ENCODE measurements at regions not wholly inside any gene's neighbourhood (a gene's known extent, or its start where the extent isn't known, plus 50 kb on each side); places are given as distances from the start of the nearest gene placed in this dataset.
"Not testable (repeated sequence)": the region's sequence is repeated elsewhere in the genome, so short reads cannot be mapped to it uniquely, and the experiment has no call there.

DNA sequence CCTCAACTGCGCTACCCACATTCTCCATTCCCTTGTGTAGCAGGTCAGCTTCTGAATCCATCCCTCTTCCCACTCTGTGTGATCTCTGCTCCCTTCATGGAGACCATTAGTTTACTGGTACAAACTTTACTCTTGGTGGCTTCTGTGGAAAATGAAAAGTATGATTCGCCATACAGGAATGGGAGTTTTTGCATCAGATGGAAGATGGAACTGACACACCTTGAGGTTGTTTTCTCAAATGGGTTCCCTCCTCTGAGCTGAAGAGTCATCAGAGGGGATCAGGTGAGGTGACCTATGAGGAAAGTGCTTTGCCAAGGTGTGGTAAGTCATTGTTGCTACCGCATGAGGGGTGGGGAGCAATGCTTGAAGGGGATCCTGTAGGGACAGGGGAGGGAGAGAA, 266.8 kb downstream of the INHBA start:
- H3K27me3 Mint-ChIP-seq: no peaks in the 10 kb centered on the region

DNA sequence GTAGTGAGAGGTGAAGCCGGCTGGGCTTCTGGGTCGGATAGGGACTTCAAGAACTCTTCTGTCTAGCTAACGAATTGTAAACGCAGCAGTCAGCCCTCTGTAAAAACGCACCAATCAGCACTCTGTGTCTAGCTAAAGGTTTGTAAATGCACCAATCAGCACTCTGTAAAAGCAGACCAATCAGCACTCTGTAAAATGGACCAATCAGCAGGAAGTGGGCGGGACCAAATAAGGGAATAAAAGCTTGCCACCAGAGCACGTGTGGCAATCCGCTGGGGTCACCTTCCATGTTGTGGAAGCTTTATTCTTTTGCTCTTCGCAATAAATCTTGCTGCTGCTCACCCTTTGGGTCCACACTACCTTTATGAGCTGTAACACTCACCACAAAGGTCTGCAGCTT, 267.9 kb downstream of the INHBA start:
- H3K4me3 Mint-ChIP-seq; intact Hi-C loops (cut with micrococcal nuclease); H3K9me3 Mint-ChIP-seq; H3K27ac Mint-ChIP-seq; H3K36me3 Mint-ChIP-seq (ENCODE audit: low read depth); H3K27me3 Mint-ChIP-seq; H3K4me1 Mint-ChIP-seq (ENCODE audit: low read depth): not testable (repeated sequence)

More for the DNA sequence above, 266.8 kb downstream of the INHBA start:
- Mint-ChIP-seq H3K27ac (no peak overlapping the region), H3K4me3 (no peak overlapping the region), H3K9me3 (no peaks in the 10 kb centered on the region), H3K4me1 (ENCODE audit: low read depth) (peaks cover 7% of the 10 kb centered on the region), H3K36me3 (ENCODE audit: low read depth) (no peaks in the 10 kb centered on the region)
- intact Hi-C loops (cut with micrococcal nuclease): no loop called here

DNA sequence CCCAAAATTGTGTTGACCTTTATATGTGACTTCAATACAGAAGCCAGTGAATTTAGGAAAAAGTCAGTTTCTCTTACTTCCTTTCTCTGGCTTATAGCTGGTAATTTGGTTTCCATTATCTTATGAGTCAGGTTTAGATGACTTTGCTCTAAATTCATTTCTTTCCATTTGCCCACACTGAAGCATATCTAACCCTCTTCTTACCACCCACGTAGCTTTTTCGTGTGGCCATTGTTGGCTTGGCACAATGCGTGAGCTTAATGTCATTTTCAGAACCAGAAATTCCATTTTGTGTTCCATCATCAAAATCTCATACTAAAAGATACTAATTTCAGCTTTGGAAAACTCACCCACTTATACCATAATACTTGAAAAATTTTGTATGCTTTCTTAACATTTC, 271.2 kb downstream of the INHBA start:
- H3K27me3 Mint-ChIP-seq: no peaks in the 10 kb centered on the region
- no peak overlapping the region for H3K27ac Mint-ChIP-seq
- no peak overlapping the region for H3K4me3 Mint-ChIP-seq

DNA sequence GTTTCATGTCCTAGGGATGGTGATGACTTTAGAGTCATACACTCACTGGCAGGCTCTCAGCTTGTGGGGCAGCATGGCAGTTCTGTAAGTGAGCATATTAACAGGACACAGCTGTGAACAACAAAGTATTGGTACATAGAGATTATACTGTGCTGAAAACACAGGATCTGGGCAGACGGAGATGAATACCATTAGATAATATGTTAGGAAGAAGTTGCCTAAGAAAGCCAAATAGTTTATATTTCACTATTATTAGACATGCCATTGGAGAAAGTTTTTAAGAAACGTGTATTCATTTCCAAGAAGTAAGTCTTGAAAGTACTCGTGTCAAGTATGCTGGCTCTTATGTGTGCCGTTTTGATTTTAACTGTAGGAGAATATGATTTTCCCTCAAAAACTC, 274.5 kb downstream of the INHBA start:
- no peak overlapping the region for H3K27ac Mint-ChIP-seq
- H3K36me3 Mint-ChIP-seq (ENCODE audit: low read depth): no peaks in the 10 kb centered on the region
- no peaks in the 10 kb centered on the region for H3K27me3 Mint-ChIP-seq
- no peaks in the 10 kb centered on the region for H3K4me1 Mint-ChIP-seq (ENCODE audit: low read depth)
- intact Hi-C loops (cut with micrococcal nuclease): no loop called here
- no peaks in the 10 kb centered on the region for H3K9me3 Mint-ChIP-seq
- H3K4me3 Mint-ChIP-seq: no peak overlapping the region

More for the DNA sequence above, 271.2 kb downstream of the INHBA start:
- H3K9me3 Mint-ChIP-seq: no peaks in the 10 kb centered on the region
- H3K4me1 Mint-ChIP-seq (ENCODE audit: low read depth): peaks cover 6% of the 10 kb centered on the region
- no peaks in the 10 kb centered on the region for H3K36me3 Mint-ChIP-seq (ENCODE audit: low read depth)
- intact Hi-C loops (cut with micrococcal nuclease): no loop called here

DNA sequence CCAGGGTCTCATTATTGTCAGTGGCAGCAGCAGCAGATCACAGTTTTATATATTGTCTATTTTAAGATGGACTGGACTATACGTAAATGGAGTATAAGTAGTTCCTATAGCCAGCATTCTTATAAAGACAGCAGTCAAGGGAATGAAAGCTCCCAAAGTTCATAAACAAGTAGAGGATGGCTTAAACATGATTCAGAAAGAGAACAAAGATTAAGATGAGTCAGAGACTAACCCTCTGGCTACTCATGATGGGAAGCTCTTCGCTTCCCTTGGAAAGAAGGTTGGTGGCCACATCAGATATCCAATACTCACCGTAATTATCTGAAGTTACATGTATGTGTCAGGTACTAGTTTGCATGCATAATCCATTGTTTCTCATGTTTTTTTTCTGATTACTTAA, 277.0 kb downstream of the INHBA start:
- H3K4me1 Mint-ChIP-seq (ENCODE audit: low read depth): no peaks in the 10 kb centered on the region
- no peaks in the 10 kb centered on the region for H3K27me3 Mint-ChIP-seq
- H3K27ac Mint-ChIP-seq: no peak overlapping the region
- intact Hi-C loops (cut with micrococcal nuclease): no loop called here
- H3K36me3 Mint-ChIP-seq (ENCODE audit: low read depth): no peaks in the 10 kb centered on the region
- no peaks in the 10 kb centered on the region for H3K9me3 Mint-ChIP-seq
- H3K4me3 Mint-ChIP-seq: no peak overlapping the region

DNA sequence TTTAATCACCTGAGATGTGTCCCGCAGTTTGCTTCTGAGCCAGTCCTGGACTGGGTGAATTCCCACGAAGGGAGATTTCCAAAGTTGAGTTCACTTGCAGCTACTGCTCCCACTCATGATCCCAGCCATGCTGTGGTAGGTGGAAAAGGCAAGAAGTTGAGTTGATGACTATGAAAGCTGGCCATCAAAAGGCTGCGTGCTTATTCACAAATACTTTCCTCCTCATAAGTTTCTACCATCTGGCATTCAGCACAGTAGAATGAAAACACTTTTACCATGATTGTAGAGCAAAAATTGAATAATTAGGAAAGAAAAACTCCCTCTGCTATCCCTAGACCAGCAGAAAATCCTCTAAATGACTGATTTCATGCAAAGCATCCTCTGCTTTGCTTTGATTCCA, 281.8 kb downstream of the INHBA start:
- intact Hi-C loops (cut with micrococcal nuclease): no loop called here
- no peak overlapping the region for H3K4me3 Mint-ChIP-seq
- H3K36me3 Mint-ChIP-seq (ENCODE audit: low read depth): no peaks in the 10 kb centered on the region
- no peak overlapping the region for H3K27ac Mint-ChIP-seq
- H3K4me1 Mint-ChIP-seq (ENCODE audit: low read depth): no peaks in the 10 kb centered on the region
- no peaks in the 10 kb centered on the region for H3K27me3 Mint-ChIP-seq
- H3K9me3 Mint-ChIP-seq: no peaks in the 10 kb centered on the region

DNA sequence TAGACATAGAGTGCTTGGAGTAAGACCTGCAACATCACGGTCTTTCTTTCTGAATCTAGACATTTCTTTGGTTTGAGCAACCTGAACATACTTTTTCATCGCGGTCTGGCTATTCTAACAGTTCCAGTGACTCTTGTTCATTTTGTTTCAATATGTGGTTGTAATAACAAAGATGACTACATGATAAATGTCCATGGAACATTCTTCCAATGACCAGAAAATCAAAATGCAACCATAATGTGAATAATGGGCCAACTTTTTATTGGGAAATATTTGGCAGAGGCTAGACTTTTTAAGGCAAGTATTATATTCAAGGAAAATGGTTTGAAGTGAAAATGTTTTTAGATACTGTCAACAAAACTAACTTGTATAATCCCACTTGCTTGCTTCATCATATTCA, 282.5 kb downstream of the INHBA start:
- intact Hi-C loops (cut with micrococcal nuclease): no loop called here
- Mint-ChIP-seq H3K36me3 (ENCODE audit: low read depth) (no peaks in the 10 kb centered on the region), H3K27ac (no peak overlapping the region), H3K9me3 (no peaks in the 10 kb centered on the region), H3K4me3 (no peak overlapping the region), H3K4me1 (ENCODE audit: low read depth) (no peaks in the 10 kb centered on the region), H3K27me3 (no peaks in the 10 kb centered on the region)

DNA sequence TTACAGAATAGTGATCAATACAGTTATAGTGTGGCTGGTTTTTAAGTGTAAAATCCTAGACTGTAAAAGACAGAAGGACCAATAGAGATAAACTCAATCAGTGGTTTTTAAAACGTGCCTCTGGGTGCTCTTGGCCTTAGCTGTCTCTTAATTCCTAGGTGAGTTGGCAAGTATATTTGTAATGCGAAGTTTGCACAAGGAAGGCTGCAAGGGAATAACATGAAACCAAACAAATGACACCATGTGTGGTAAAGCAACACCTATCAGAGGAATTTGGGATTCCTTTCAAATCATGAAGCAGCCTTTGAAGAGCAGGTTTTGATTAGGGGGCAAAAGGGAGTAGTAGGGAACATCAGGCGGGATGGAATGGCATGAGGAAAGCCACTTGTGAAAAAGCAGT, 284.6 kb downstream of the INHBA start:
- Mint-ChIP-seq H3K27ac (no peak overlapping the region), H3K4me1 (ENCODE audit: low read depth) (no peaks in the 10 kb centered on the region), H3K4me3 (no peak overlapping the region), H3K9me3 (no peaks in the 10 kb centered on the region), H3K27me3 (no peaks in the 10 kb centered on the region), H3K36me3 (ENCODE audit: low read depth) (no peaks in the 10 kb centered on the region)
- intact Hi-C loops (cut with micrococcal nuclease): no loop called here

DNA sequence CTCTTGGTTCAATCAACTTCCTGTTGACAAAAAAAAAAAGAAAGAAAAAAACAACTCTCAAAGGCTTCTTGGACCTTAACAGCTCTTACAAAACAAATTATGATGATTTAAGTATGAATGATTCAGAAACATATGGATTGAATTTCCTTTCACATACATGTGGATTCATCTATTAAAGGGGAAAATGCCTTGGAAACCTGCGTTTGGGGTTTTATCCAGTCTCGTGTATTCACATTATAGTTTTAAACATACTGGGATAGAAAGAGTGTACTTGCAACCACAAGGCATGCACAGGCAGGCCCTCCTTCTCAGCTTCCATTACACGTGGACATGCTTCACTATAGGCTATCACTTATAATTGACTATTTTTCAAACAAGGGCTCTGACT, 286.7 kb downstream of the INHBA start:
- intact Hi-C loops (cut with micrococcal nuclease): no loop called here

DNA sequence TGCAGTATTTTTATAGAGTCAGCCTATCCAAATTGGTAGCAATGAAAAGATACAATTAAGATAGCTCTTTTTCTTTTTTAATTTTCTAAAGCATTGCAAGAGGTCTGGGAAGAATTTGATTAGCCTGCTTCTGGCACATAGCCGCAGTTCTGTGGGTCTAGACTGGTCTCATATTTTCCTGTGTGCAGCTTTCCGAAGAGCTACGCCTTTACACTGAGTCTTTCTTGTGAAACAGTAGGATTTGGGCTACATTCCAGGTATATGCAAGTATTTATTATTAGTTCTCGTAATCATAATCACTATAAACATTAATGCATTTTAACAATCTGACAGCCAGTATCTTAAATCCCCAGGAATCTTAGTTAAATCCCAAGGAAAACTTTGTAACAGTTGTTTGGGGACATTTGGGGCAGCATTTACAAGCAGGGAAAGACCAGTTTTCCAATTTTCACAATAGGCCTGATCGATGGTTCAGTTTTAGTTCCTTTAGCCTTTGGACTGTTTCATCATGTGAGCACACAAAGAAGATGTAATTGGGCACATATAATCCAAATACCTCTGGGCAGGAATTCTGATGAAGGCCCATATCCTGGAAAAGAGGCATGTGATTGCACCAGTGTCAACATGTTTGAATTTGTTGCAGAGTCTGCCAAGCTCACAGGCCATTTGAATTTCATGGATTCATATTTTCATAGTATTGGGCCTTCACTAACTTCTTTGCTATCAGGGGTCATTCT, 287.3 kb downstream of the INHBA start:
- Mint-ChIP-seq H3K9me3 (no peaks in the 10 kb centered on the region), H3K27me3 (no peaks in the 10 kb centered on the region), H3K36me3 (ENCODE audit: low read depth) (no peaks in the 10 kb centered on the region), H3K27ac (no peak overlapping the region), H3K4me1 (ENCODE audit: low read depth) (no peaks in the 10 kb centered on the region), H3K4me3 (no peak overlapping the region)
- intact Hi-C loops (cut with micrococcal nuclease): no loop called here

More for the DNA sequence above, 286.7 kb downstream of the INHBA start:
- no peak overlapping the region for H3K4me3 Mint-ChIP-seq
- no peaks in the 10 kb centered on the region for H3K36me3 Mint-ChIP-seq (ENCODE audit: low read depth)
- H3K9me3 Mint-ChIP-seq: no peaks in the 10 kb centered on the region
- H3K4me1 Mint-ChIP-seq (ENCODE audit: low read depth): no peaks in the 10 kb centered on the region
- no peaks in the 10 kb centered on the region for H3K27me3 Mint-ChIP-seq
- no peak overlapping the region for H3K27ac Mint-ChIP-seq

DNA sequence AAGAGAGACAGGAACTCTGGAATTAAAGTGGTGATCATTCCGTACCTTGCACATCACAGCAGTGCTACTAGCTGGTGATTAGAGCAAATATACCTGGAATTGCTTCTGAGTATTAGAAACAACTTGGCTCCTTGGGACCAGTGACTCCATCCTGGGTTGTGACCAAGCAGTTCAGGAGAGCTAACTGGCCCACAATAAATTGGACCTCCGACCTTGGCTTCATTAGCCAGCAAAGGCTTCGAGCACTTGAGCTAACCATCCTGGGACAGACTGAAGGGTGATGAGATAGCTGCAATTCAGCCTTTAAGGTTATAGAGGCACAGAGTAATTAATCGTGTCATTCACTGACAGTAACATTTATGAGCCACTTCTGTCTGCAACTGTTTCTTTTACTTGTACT, 287.8 kb downstream of the INHBA start:
- Mint-ChIP-seq H3K9me3 (no peaks in the 10 kb centered on the region), H3K27ac (no peak overlapping the region), H3K4me1 (ENCODE audit: low read depth) (no peaks in the 10 kb centered on the region), H3K4me3 (no peak overlapping the region), H3K27me3 (no peaks in the 10 kb centered on the region), H3K36me3 (ENCODE audit: low read depth) (no peaks in the 10 kb centered on the region)
- intact Hi-C loops (cut with micrococcal nuclease): no loop called here

DNA sequence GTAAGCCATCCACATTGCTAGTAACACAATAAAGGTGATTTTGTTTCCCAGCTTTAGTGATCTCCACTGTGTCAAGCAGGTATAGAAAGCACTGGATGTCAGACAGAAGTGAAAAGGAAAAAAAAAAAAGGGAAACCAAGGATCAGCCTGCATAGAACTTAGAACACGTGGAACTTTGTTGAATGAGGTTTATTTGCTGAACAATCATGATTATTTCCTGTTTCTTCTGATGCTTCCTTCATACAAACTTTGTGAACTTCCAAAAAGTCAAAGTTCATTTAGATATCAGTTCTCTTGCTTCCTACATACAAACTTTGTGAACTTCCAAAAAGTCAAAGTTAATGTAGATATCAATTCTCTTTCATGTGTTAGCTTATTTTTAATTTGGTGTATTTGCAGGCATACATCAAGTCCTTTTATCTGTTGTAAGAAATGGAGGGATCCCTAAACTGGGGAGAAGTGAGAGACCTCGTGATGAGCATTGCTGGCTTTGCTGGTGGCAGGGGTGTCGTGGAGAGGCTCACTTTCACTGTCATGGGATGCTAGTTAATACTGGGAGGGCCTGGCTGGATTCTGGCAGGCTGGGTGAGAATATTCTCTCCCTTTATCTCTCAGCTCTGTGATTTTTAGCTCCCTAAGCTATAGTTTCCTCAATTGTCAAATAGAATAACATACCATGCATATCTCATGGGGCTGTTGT, 298.4 kb downstream of the INHBA start:
- Mint-ChIP-seq H3K27ac (no peak overlapping the region), H3K36me3 (ENCODE audit: low read depth) (no peaks in the 10 kb centered on the region), H3K4me1 (ENCODE audit: low read depth) (peaks cover 8% of the 10 kb centered on the region), H3K4me3 (no peak overlapping the region), H3K27me3 (no peaks in the 10 kb centered on the region), H3K9me3 (peaks cover 8% of the 10 kb centered on the region)
- intact Hi-C loops (cut with micrococcal nuclease): no loop called here

DNA sequence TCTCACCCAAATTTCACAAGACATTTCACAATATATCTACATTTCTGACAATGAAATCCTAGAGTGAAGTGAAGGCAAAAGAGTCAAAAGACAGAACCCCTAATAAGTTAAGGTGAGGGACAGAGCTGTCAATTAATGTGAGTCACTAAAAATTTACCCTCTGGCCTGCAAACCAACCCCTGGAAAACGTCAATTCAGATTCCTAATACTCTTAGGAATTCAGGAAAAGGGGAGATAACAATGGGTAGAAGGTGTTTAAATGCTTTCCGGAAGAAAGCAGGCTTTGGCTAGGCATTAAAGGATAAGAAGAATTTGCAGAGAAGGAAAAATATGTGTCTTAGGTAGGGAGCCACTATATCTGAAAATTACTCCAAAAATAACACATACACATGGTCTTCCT, 299.6 kb downstream of the INHBA start:
- Mint-ChIP-seq H3K27me3 (no peaks in the 10 kb centered on the region), H3K36me3 (ENCODE audit: low read depth) (no peaks in the 10 kb centered on the region), H3K4me1 (ENCODE audit: low read depth) (peaks cover 8% of the 10 kb centered on the region), H3K27ac (no peak overlapping the region), H3K4me3 (no peak overlapping the region), H3K9me3 (peaks cover 13% of the 10 kb centered on the region)
- intact Hi-C loops (cut with micrococcal nuclease): no loop called here

DNA sequence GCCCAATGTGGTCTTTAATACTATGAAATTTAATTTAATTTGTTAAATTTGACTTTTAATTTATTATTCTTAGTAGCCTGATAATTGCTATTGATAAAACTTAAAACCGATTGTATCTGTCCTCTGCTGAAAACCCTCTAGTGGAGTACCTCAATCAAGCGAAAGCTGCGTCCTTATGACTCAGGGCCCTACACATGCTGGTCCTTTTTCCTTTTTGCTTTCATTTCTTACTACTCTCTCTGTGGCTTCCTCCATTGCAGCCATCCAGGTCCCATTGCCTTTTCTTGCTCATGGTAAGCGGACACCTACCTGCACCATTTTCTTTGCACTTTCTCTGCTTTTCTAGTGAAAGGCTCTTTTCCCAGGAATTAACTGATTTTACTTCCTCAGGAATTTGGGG, 301.1 kb downstream of the INHBA start:
- Mint-ChIP-seq H3K27ac (no peak overlapping the region), H3K4me1 (ENCODE audit: low read depth) (peaks cover 8% of the 10 kb centered on the region), H3K9me3 (peaks cover 19% of the 10 kb centered on the region), H3K27me3 (no peaks in the 10 kb centered on the region), H3K36me3 (ENCODE audit: low read depth) (no peaks in the 10 kb centered on the region), H3K4me3 (no peak overlapping the region)
- intact Hi-C loops (cut with micrococcal nuclease): no loop called here

DNA sequence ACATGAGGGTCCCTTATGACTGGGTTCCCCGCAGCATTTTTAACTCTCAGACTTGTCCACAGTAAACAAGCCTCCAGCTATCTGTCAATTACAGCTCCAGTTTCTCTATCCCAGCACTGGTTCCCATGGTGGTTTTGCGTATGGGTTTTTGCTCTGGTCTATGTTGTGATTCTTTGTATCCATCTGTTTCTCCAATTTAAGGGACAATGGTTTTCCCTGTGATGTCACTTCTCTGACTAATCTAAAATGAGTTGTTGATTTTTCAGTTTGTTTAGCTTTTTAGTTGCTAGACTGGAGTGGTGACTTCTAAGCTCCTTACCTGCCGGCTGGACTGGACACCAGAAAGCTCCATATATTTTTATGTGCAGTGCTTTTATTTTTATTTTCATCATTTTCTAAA, 303.7 kb downstream of the INHBA start:
- no peaks in the 10 kb centered on the region for H3K4me1 Mint-ChIP-seq (ENCODE audit: low read depth)
- intact Hi-C loops (cut with micrococcal nuclease): no loop called here

More for the DNA sequence above, 303.7 kb downstream of the INHBA start:
- peaks cover 19% of the 10 kb centered on the region for H3K9me3 Mint-ChIP-seq
- no peak overlapping the region for H3K27ac Mint-ChIP-seq
- no peak overlapping the region for H3K4me3 Mint-ChIP-seq
- H3K36me3 Mint-ChIP-seq (ENCODE audit: low read depth): no peaks in the 10 kb centered on the region
- H3K27me3 Mint-ChIP-seq: no peaks in the 10 kb centered on the region
